ENCODE measurements at regions not wholly inside any gene's neighbourhood (a gene's known extent, or its start where the extent isn't known, plus 50 kb on each side); places are given as distances from the start of the nearest gene placed in this dataset.
"Not testable (repeated sequence)": the region's sequence is repeated elsewhere in the genome, so short reads cannot be mapped to it uniquely, and the experiment has no call there.

GRCh38 chr7:138363721-138364120 lies 96.3 kb upstream of the TRIM24 start:
- Histone ChIP-seq H3K36me3 (ENCODE audit: control insufficient read depth, insufficient read depth, low read length) (no peaks in the 10 kb centered on the region), H2BK20ac (ENCODE audit: low read depth, low read length) (no peak overlapping the region), H2AK9ac (replicated peaks; ENCODE audit: low read depth, low read length, poor library complexity) (no peak overlapping the region), H3K23ac (ENCODE audit: low read depth, low read length) (no peak overlapping the region), H2BK15ac (ENCODE audit: low read depth, low read length) (no peak overlapping the region), H3K14ac (replicated peaks; ENCODE audit: low read depth, low read length) (no peak overlapping the region), H4K5ac (ENCODE audit: low read depth, low read length) (no peak overlapping the region), H3K9ac (ENCODE audit: low read depth, low read length) (no peak overlapping the region), H4K91ac (ENCODE audit: insufficient read depth, low read depth, low read length) (no peak overlapping the region), H3K18ac (ENCODE audit: low read depth, low read length) (no peak overlapping the region), H3K4me1 (ENCODE audit: control insufficient read depth, insufficient read depth, low read length) (no peaks in the 10 kb centered on the region), H4K20me1 (ENCODE audit: insufficient read depth, low read length) (no peaks in the 10 kb centered on the region), H3K56ac (ENCODE audit: extremely low read depth, insufficient read depth, low read length) (no peak overlapping the region), H3K4ac (ENCODE audit: low read depth, low read length) (no peak overlapping the region), H2AK5ac (ENCODE audit: low read depth, low read length) (no peak overlapping the region), H3K4me3 (ENCODE audit: insufficient read depth, low read depth, low read length) (no peak overlapping the region), H2AFZ (replicated peaks; ENCODE audit: low read length, poor library complexity) (no peak overlapping the region), H2BK120ac (ENCODE audit: low read depth, low read length) (no peak overlapping the region), H3K4me2 (ENCODE audit: low read depth, low read length) (no peak overlapping the region), H3K27ac (ENCODE audit: insufficient read depth, low read length) (no peak overlapping the region), H2BK5ac (ENCODE audit: low read depth, low read length, poor library complexity, severe bottlenecking) (no peak overlapping the region), H4K8ac (ENCODE audit: low read depth in 2 of 2, low read length in 2 of 2) (no peak overlapping the region), H3K9me1 (ENCODE audit: insufficient read depth, low read length) (no peaks in the 10 kb centered on the region), H3K79me1 (ENCODE audit: low read depth in 1 of 2, low read length in 2 of 2) (no peaks in the 10 kb centered on the region), H3K9me3 (ENCODE audit: control insufficient read depth, insufficient read depth, low read length) (peaks cover 5% of the 10 kb centered on the region), H3K27me3 (ENCODE audit: control insufficient read depth, insufficient read depth, low read length) (no peaks in the 10 kb centered on the region)
- ATAC-seq (ENCODE audit: low read depth) (no peak), DNase-seq (no peak)
- TF ChIP-seq MXI1 (IDR thresholded peaks at IDR 0.05; ENCODE audit: borderline replicate concordance, low read depth, low read length) (no peak), RCOR1 (IDR thresholded peaks at IDR 0.05; ENCODE audit: insufficient replicate concordance, low read length) (no peak), RAD21 (IDR thresholded peaks at IDR 0.05; ENCODE audit: low read length) (no peak), RFX5 (IDR thresholded peaks at IDR 0.05; ENCODE audit: low read depth, low read length) (no peak), POLR2A (IDR thresholded peaks at IDR 0.05; ENCODE audit: low read depth, low read length) (no peak), BHLHE40 (IDR thresholded peaks at IDR 0.05; ENCODE audit: low read depth, low read length) (no peak), MAFK (IDR thresholded peaks at IDR 0.05; ENCODE audit: low read depth, low read length) (no peak), MAZ (IDR thresholded peaks at IDR 0.05; ENCODE audit: borderline replicate concordance, low read depth, low read length) (no peak), CHD1 (IDR thresholded peaks at IDR 0.05; ENCODE audit: low read depth, low read length) (no peak)
- TF ChIP-seq, protein P1, sequence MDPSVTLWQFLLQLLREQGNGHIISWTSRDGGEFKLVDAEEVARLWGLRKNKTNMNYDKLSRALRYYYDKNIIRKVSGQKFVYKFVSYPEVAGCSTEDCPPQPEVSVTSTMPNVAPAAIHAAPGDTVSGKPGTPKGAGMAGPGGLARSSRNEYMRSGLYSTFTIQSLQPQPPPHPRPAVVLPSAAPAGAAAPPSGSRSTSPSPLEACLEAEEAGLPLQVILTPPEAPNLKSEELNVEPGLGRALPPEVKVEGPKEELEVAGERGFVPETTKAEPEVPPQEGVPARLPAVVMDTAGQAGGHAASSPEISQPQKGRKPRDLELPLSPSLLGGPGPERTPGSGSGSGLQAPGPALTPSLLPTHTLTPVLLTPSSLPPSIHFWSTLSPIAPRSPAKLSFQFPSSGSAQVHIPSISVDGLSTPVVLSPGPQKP (IDR thresholded peaks at IDR 0.05; ENCODE audit: borderline replicate concordance, low read depth, low read length) = no peak
- CTCF ChIA-PET = no interaction called here
- dilution Hi-C loops (cut with HindIII; ENCODE audit: low sequenced_read_pairs, unreplicated experiment) (no loop called here), intact Hi-C loops (cut with micrococcal nuclease) (no loop called here), in situ Hi-C loops (cut with MboI; ENCODE audit: low sequenced_read_pairs) (no loop called here)
- whole genome bisulfite sequencing, 2 experiments (ENCODE audit: extremely low coverage in 2 of 2, insufficient read length in 1 of 2) = no CpG with 5 or more reads among the region's 2 CpGs
- POLR2A ChIA-PET (ENCODE audit: unreplicated experiment) = no interaction called here
- BruUV-seq (replicated peaks) = no TSS peak

- H3K56ac ChIP-seq (ENCODE audit: extremely low read depth, insufficient read depth, low read length); H4K91ac ChIP-seq (ENCODE audit: insufficient read depth, low read depth, low read length); H2BK120ac ChIP-seq (ENCODE audit: low read depth, low read length); in situ Hi-C loops (cut with MboI; ENCODE audit: low sequenced_read_pairs); H4K8ac ChIP-seq (ENCODE audit: low read depth in 2 of 2, low read length in 2 of 2); H3K27me3 ChIP-seq (ENCODE audit: control insufficient read depth, insufficient read depth, low read length); H3K18ac ChIP-seq (ENCODE audit: low read depth, low read length); H3K4me2 ChIP-seq (ENCODE audit: low read depth, low read length); H3K9ac ChIP-seq (ENCODE audit: low read depth, low read length); H3K9me1 ChIP-seq (ENCODE audit: insufficient read depth, low read length); H3K36me3 ChIP-seq (ENCODE audit: control insufficient read depth, insufficient read depth, low read length); POLR2A ChIA-PET (ENCODE audit: unreplicated experiment); H3K23ac ChIP-seq (ENCODE audit: low read depth, low read length); ATAC-seq (ENCODE audit: low read depth); CTCF ChIA-PET; H3K9me3 ChIP-seq (ENCODE audit: control insufficient read depth, insufficient read depth, low read length); H3K79me1 ChIP-seq (ENCODE audit: low read depth in 1 of 2, low read length in 2 of 2); H3K27ac ChIP-seq (ENCODE audit: insufficient read depth, low read length); H3K4ac ChIP-seq (ENCODE audit: low read depth, low read length); DNase-seq; H2AFZ ChIP-seq (replicated peaks; ENCODE audit: low read length, poor library complexity); H2AK9ac ChIP-seq (replicated peaks; ENCODE audit: low read depth, low read length, poor library complexity); H3K14ac ChIP-seq (replicated peaks; ENCODE audit: low read depth, low read length); H4K20me1 ChIP-seq (ENCODE audit: insufficient read depth, low read length); H3K4me1 ChIP-seq (ENCODE audit: control insufficient read depth, insufficient read depth, low read length); dilution Hi-C loops (cut with HindIII; ENCODE audit: low sequenced_read_pairs, unreplicated experiment); H3K4me3 ChIP-seq (ENCODE audit: insufficient read depth, low read depth, low read length); H2AK5ac ChIP-seq (ENCODE audit: low read depth, low read length); H2BK15ac ChIP-seq (ENCODE audit: low read depth, low read length); intact Hi-C loops (cut with micrococcal nuclease); H2BK20ac ChIP-seq (ENCODE audit: low read depth, low read length); BruUV-seq (replicated peaks); H4K5ac ChIP-seq (ENCODE audit: low read depth, low read length); H2BK5ac ChIP-seq (ENCODE audit: low read depth, low read length, poor library complexity, severe bottlenecking): not testable (repeated sequence)
- 20% methylated on average over 1 of the region's 2 CpGs; no CpG with 5 or more reads in 1 of the 2 experiments for WGBS, 2 experiments (ENCODE audit: extremely low coverage in 2 of 2, insufficient read length in 1 of 2)
Observed at GRCh38 chr7:138366137-138366536, 93.9 kb upstream of the TRIM24 start.

All from IMR-90 (cell line).